GM19372 (cell line): ENCODE measurements at regions not wholly inside any gene's neighbourhood (a gene's known extent, or its start where the extent isn't known, plus 50 kb on each side); places are given as distances from the start of the nearest gene placed in this dataset.

ENCODE experiments used
- ATAC-seq: cut with Tn5 transposase; IDR thresholded peaks from one replicate; pipeline ENCODE4 v1.9.1; 2021; ENCODE audit warnings: mild to moderate bottlenecking, low read depth, moderate library complexity; ENCODE audit not compliant: unreplicated experiment

GRCh38 chr10:24000271-24000813 lies 208.6 kb upstream of the KIAA1217 start:
- no peak for ATAC-seq

- no peak for ATAC-seq
These were observed 202.2 kb upstream of the KIAA1217 start for GRCh38 chr10:24006741-24007140.

GRCh38 chr10:24007359-24007758 lies 201.6 kb upstream of the KIAA1217 start:
- no peak for ATAC-seq

GRCh38 chr10:24008164-24009091 lies 200.5 kb upstream of the KIAA1217 start:
- no peak for ATAC-seq

GRCh38 chr10:24009115-24009514 lies 199.8 kb upstream of the KIAA1217 start:
- no peak for ATAC-seq

GRCh38 chr10:24009736-24010135 lies 199.2 kb upstream of the KIAA1217 start:
- no peak for ATAC-seq

GRCh38 chr10:24010436-24010970 lies 198.4 kb upstream of the KIAA1217 start:
- ATAC-seq, result no peak

GRCh38 chr10:24012249-24012803 lies 196.6 kb upstream of the KIAA1217 start:
- no peak for ATAC-seq

- ATAC-seq, result no peak
These were observed 181.8 kb upstream of the KIAA1217 start for GRCh38 chr10:24027107-24027506.

- ATAC-seq, result no peak
These were observed 174.4 kb upstream of the KIAA1217 start for GRCh38 chr10:24034571-24034970.

GRCh38 chr10:24035761-24036160 lies 173.2 kb upstream of the KIAA1217 start:
- no peak for ATAC-seq

GRCh38 chr10:24039315-24039714 lies 169.6 kb upstream of the KIAA1217 start:
- ATAC-seq, result no peak

GRCh38 chr10:24039897-24040296 lies 169.0 kb upstream of the KIAA1217 start:
- ATAC-seq, result no peak

- ATAC-seq, result no peak
These were observed 167.9 kb upstream of the KIAA1217 start for GRCh38 chr10:24041034-24041433.

GRCh38 chr10:24041834-24042233 lies 167.1 kb upstream of the KIAA1217 start:
- ATAC-seq, result no peak

- ATAC-seq, result no peak
These were observed 166.1 kb upstream of the KIAA1217 start for GRCh38 chr10:24042884-24043283.

- no peak for ATAC-seq
These were observed 162.9 kb upstream of the KIAA1217 start for GRCh38 chr10:24046060-24046459.

- ATAC-seq, result no peak
These were observed 161.8 kb upstream of the KIAA1217 start for GRCh38 chr10:24047176-24047575.

- ATAC-seq, result no peak
These were observed 154.5 kb upstream of the KIAA1217 start for GRCh38 chr10:24054421-24054820.

- ATAC-seq, result no peak
These were observed 128.7 kb upstream of the KIAA1217 start for GRCh38 chr10:24080207-24080606.

GRCh38 chr10:24086296-24087086 lies 122.4 kb upstream of the KIAA1217 start:
- ATAC-seq, result no peak
